Globus pallidus (tissue), 1 donor: ENCODE measurements at regions not wholly inside any gene's neighbourhood (a gene's known extent, or its start where the extent isn't known, plus 50 kb on each side); places are given as distances from the start of the nearest gene placed in this dataset.

ENCODE experiments used
- DNase-seq: peaks from one replicate; pipeline ENCODE4 v3.0.0-alpha.2; 2015; ENCODE audit warnings: low spot score

DNA sequence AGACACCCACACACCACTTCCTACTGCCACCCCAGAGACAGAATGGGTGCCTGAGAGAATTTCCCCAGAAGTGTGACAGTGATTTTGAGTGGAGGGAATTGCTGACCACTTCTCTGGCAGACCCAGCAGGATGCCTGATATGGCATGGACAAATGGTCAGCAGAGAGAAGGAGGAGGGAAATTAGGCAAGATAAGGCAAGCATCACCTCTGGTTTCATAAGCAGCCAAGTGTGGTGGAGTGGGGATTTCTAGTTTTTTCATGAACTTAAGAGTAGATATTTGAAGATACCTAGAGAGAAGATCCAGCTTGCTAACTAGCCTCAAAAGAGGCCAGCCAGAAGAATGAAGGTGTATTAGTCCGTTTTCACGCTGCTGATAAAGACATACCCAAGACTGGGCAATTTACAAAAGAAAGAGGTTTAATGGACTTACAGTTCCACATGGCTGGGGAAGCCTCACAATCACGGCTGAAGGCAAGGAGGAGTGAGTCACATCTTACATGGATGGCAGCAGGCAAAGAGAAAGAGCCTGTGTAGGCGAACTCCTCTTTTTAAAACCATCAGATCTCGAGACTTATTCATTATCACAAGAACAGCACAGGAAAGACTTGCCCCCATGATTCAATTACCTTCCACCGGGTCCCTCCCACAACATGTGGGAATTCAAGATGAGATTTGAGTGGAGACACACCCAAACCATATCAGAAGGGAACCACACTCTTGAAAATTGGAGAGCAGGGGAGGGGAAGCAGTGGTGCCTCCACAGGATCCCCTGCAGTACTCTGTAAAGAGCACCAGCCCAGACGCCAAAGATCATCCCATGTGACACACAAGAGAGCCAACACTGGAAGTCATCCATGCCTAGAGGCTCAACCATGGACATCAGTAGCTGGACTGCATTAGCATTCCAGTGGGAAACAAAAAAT, 64.2 kb downstream of the RBM43 start:
- no peak for DNase-seq

GRCh38 chr2:151193576-151193975, 68.1 kb downstream of the RBM43 start:
- no peak for DNase-seq

DNA sequence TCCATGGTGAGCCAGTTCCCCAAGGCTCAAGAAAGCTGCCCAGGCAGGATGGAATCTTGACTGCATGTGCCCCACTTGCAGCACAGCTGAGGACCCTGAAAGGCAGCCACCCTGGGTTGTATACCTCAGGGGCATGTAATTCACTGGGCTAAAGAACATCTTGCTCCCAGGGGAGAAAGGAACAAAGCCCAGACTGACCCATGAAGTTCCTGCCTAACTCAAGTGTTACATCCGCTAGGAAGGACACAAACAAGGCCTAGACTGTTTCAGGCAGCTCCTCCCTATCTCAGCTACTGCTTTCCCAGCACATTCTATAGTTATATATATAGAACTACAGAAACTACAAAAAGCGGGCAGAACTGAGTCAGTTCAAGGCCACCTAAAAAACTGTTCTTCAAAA, 69.0 kb downstream of the RBM43 start:
- DNase-seq = no peak

GRCh38 chr2:151191001-151191400, 70.7 kb downstream of the RBM43 start:
- DNase-seq = no peak

- DNase-seq = no peak
Measured at GRCh38 chr2:151189125-151189524, 72.5 kb downstream of the RBM43 start.

DNA sequence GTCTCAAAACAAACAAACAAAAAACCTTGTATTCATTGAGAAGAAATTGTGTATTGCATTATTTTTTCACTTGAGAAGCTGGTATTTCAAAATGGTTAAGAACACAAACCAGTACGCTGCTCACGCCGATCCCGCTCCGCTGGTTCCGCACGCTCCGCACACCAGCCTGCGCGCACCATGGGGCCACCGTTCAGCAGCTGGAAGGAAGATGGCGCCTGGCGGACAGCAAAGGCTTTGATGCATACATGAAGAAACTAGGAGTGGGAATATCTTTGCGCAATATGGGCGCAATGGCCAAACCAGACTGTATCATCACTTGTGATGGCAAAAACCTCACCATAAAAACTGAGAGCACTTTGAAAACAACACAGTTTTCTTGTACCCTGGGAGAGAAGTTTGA, 75.7 kb downstream of the RBM43 start:
- DNase-seq = no peak

GRCh38 chr2:151182899-151183809, 78.5 kb downstream of the RBM43 start:
- no peak for DNase-seq

GRCh38 chr2:151182396-151182795, 79.3 kb downstream of the RBM43 start:
- DNase-seq = no peak

- no peak for DNase-seq
Measured at GRCh38 chr2:151181524-151181923, 80.1 kb downstream of the RBM43 start.

DNA sequence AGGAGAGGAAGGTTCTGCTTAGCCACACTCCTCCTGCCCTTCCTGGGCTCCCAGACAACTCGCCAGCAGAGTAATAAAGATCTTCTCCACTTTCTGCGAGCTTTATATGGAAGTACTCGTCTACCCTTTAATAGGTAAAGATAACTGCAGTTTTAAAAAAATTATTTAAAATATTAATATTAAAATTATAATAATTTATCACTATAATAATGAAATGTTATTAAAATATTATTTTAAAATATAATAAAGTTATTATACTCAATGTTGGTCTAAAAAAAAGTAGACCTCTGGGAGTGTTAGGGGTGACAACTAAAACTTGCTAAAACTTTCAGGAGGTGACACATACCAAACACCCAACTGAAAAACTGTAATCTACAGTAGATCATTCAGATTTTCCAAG, 81.5 kb downstream of the RBM43 start:
- DNase-seq = no peak

- no peak for DNase-seq
Measured at GRCh38 chr2:151178207-151178606, 83.5 kb downstream of the RBM43 start.

- no peak for DNase-seq
Measured at GRCh38 chr2:151177756-151178155, 83.9 kb downstream of the RBM43 start.

DNA sequence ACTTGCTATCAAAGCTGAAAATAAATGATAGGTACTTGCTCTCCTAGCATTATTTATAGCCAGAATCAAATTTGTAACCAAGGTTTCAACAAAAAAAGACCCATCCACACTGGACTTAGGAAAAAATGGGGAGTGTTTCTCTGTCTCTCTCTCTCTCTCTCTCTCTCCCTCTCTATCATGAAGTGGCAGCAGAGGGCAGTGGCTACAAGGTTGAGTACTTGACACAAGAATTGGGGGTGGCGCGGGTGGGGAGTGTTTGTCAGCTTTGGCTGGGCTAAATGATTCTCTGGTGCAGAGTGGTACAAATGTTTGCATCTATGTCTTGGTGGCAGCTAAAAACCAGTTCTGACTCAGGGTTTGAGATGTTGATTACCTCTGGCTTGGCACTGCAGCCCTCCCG, 85.0 kb downstream of the RBM43 start:
- DNase-seq = no peak

DNA sequence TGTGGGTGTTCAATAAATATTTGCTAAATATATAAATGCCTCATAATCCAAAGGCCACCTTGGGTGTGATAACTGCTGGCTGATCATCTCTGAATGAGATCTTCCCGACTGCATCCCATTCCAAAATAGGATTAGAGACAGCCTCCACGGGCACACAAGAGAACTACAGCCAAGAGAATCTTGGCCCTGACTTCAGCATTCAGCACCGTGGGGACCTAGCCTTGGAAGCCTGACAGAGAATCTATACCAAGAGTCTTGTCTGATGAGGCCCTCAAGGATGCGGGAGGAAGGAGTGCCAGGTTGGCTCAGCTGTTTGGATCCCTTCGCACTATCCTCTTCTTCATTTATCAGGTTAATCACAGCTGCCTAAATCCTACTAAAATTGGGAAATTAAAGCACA, 85.8 kb downstream of the RBM43 start:
- no peak for DNase-seq

DNA sequence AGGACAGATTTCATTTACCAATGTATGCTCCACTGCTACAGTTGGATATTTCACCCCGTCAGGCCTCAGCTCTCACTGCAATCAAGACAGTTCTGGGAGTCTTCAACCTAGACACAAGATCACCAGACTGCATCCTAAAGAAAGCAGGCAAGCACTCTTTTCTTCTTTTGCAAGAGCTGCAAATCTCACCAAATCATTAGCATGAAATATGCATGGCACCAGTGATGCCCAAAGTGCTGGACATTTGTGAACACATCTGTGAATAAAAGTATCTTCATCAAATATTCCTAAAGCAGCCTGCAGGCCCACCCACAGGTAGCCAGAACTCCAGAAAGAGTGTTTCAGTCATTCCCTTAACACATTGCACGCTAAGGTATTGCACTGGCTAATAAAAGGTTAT, 87.5 kb downstream of the RBM43 start:
- DNase-seq = no peak

DNA sequence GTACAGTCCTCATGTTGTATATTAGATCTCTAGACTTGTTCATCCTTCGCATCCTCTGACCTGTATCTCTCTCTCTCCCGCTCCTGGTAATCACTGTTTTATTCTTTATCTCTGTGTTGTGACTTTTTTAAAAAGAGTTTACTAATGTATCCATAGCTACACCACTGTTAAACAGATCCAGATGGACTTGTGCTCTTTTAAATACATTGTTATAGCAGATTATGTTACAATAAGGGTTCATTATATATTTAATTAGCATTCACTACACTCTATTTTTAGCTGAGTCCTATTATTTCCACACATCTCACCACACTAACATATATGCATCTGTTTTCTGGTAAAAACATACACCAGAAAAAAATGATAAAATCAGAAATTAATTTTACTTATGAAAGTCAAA, 90.5 kb downstream of the RBM43 start:
- DNase-seq = no peak

- no peak for DNase-seq
Measured at GRCh38 chr2:151166410-151166809, 95.3 kb downstream of the RBM43 start.

GRCh38 chr2:151165105-151165684, 96.5 kb downstream of the RBM43 start:
- no peak for DNase-seq

DNA sequence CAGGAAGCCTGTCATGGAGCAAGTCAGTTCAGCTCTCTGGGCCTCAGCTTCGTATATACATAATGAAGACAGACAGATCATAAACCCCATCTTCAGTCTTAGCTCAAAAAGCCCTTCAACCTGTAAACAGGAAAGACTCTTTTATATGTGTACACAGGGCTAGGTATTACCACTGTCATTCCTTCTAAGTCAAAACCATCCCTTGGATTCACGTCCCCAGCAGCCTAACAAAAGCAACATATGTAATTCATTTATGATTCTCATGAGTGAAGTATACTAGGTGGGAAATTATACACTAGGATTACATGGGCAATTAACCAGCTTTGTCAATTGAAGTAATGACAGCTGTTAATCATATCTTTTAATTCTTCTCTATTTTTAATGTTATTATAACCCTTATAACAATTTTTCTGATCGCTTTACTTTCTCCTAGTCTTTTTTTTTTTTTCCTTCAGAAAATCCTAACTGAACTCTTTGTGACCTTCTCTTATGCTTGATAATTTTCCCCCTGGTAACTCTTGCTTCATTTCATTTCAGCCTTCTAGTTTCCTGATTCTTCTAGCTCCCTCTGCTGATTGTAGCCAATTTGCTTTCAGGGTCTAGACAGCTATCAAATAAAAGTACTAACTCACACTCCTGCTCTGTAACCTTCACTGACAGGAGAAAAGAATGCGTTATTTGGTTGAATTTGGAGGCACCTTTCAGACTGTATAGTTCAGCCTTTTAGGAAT, 99.7 kb downstream of the RBM43 start:
- no peak for DNase-seq

- no peak for DNase-seq
Measured at GRCh38 chr2:151159109-151159662, 102.5 kb downstream of the RBM43 start.

GRCh38 chr2:151157000-151157735, 104.5 kb downstream of the RBM43 start:
- DNase-seq = no peak
